ENCODE measurements at regions not wholly inside any gene's neighbourhood (a gene's known extent, or its start where the extent isn't known, plus 50 kb on each side); places are given as distances from the start of the nearest gene placed in this dataset.

DNA sequence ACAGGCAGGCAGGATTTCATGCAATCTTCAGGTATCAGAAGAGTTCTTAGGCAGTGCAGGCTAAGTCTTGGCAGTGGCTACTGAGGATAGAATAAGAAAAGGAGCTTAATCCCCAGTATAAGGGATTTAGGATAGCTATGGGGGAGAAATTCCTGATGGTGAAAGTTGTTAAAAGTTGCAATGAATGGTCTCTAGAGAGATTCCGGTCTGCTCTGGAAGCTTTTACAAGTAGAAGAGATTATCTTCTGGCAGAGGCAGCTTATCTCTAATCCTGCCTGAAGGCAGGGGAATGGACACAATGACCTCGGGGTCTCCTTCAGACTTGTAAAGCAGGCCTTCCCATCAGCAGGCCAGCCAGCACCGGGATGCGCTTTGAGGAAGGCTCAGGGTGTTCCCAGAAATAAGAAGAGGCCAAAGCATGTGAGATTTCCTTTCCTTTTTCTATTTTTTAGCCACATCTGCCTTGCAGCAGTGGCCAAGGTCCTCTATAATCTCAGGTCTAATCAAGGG, 253.9 kb upstream of the KLHL29 start:
- TF ChIP-seq POLR2A (IDR thresholded peaks at IDR 0.05; ENCODE audit: low read depth, low read length): no peak
- TF ChIP-seq TAF1 (IDR thresholded peaks at IDR 0.05; ENCODE audit: low read depth, low read length): no peak
- TF ChIP-seq POLR2AphosphoS5 (IDR thresholded peaks at IDR 0.05; ENCODE audit: low read depth, low read length): no peak
- TF ChIP-seq PAX5 (IDR thresholded peaks at IDR 0.05; ENCODE audit: insufficient read depth, low read length, severe bottlenecking): no peak
- no peak for TF ChIP-seq SPI1 (IDR thresholded peaks at IDR 0.05; ENCODE audit: low read depth, low read length)
- no peak for TF ChIP-seq POU2F2 (IDR thresholded peaks at IDR 0.05; ENCODE audit: low read depth, low read length)
